Liver (tissue), 8 donors: ENCODE measurements at regions not wholly inside any gene's neighbourhood (a gene's known extent, or its start where the extent isn't known, plus 50 kb on each side); places are given as distances from the start of the nearest gene placed in this dataset.

Experiments used
- DNase-seq: peaks from one replicate; pipeline ENCODE4 v3.0.0-alpha.2; 2017; ENCODE audit warnings: low spot score
- H3K27ac ChIP-seq, 2 donors: one replicate each; pipeline ENCODE4 v1.7.0; 2013; ENCODE audit warnings: inconsistent platforms in 2 of 2, low read length in 2 of 2, control low read depth in 1 of 2, low read depth in 1 of 2, mild to moderate bottlenecking in 1 of 2
- H3K27me3 ChIP-seq, 4 donors: one replicate each; pipeline versions ENCODE4 v1.6.1 to v1.7.0; 2013; ENCODE audit warnings: low read length in 3 of 4, inconsistent platforms in 1 of 4, mild to moderate bottlenecking in 1 of 4, moderate library complexity in 1 of 4; ENCODE audit not compliant: control insufficient read depth in 4 of 4, insufficient read depth in 4 of 4
- H3K36me3 ChIP-seq, 4 donors: one replicate each; pipeline versions ENCODE4 v1.6.1 to v1.7.0; 2013; ENCODE audit warnings: low read length in 3 of 4, mild to moderate bottlenecking in 3 of 4, low read depth in 1 of 4, moderate library complexity in 1 of 4; ENCODE audit not compliant: control insufficient read depth in 4 of 4, insufficient read depth in 3 of 4
- H3K4me1 ChIP-seq, 4 donors: one replicate each; pipeline versions ENCODE4 v1.6.1 to v1.7.0; 2013; ENCODE audit warnings: low read length in 3 of 4, mild to moderate bottlenecking in 3 of 4, moderate library complexity in 1 of 4; ENCODE audit not compliant: control insufficient read depth in 4 of 4, insufficient read depth in 4 of 4
- H3K4me3 ChIP-seq, 3 donors: one replicate each; pipeline versions ENCODE4 v1.6.1 to v1.7.0; 2013; ENCODE audit warnings: low read length in 3 of 3, control low read depth in 1 of 3, low read depth in 1 of 3, mild to moderate bottlenecking in 1 of 3
- H3K9ac ChIP-seq, 2 donors: one replicate each; pipeline ENCODE4 v1.7.0; 2013; ENCODE audit warnings: low read length in 2 of 2, mild to moderate bottlenecking in 2 of 2, moderate library complexity in 2 of 2, control low read depth in 1 of 2, low read depth in 1 of 2
- H3K9me3 ChIP-seq, 4 donors: one replicate each; pipeline versions ENCODE4 v1.6.1 to v1.7.0; 2013; ENCODE audit warnings: low read length in 3 of 4; ENCODE audit not compliant: control insufficient read depth in 4 of 4
- EGR1 ChIP-seq, 2 donors: IDR thresholded peaks; 2 replicates each; pipeline ENCODE4 v1.6.1; 2016 to 2018; ENCODE audit warnings: antibody characterized with exemption in 2 of 2, low read depth in 2 of 2
- GABPA ChIP-seq, 2 donors: IDR thresholded peaks in 1 of 2; conservative IDR thresholded peaks in 1 of 2; 2 replicates each; pipeline ENCODE4 v1.6.1; 2016; ENCODE audit warnings: antibody characterized with exemption in 2 of 2, mild to moderate bottlenecking in 1 of 2, moderate library complexity in 1 of 2
- HNF4A ChIP-seq, 2 donors: conservative IDR thresholded peaks; 2 replicates each; pipeline ENCODE4 v1.6.1; 2016; ENCODE audit warnings: antibody characterized with exemption in 2 of 2, mild to moderate bottlenecking in 2 of 2
- HNF4G ChIP-seq: IDR thresholded peaks from 2 replicates; pipeline ENCODE4 v1.6.1; 2016; ENCODE audit warnings: antibody characterized with exemption
- JUND ChIP-seq, 2 donors: IDR thresholded peaks; 2 replicates each; pipeline ENCODE4 v1.6.1; 2016; ENCODE audit warnings: antibody characterized with exemption in 2 of 2
- RAD21 ChIP-seq, 2 donors: IDR thresholded peaks; 2 replicates each; pipeline ENCODE4 v1.6.1; 2016; ENCODE audit warnings: antibody characterized with exemption in 2 of 2, mild to moderate bottlenecking in 2 of 2
- RXRA ChIP-seq, 2 donors: IDR thresholded peaks; 2 replicates each; pipeline ENCODE4 v1.6.1; 2017 to 2018; ENCODE audit warnings: antibody characterized with exemption in 2 of 2, mild to moderate bottlenecking in 1 of 2
- SP1 ChIP-seq: IDR thresholded peaks from 2 replicates; pipeline ENCODE4 v1.6.1; 2018; ENCODE audit warnings: antibody characterized with exemption, mild to moderate bottlenecking
- YY1 ChIP-seq: IDR thresholded peaks from 2 replicates; pipeline ENCODE4 v1.6.1; 2016; ENCODE audit warnings: antibody characterized with exemption, mild to moderate bottlenecking
- WGBS: extraction: QIAGEN DNeasy Blood & Tissue Kit; methylation state at CpG from one replicate; pipeline ENCODE4 v1.1.7; 2013; 5-methylcytosine and 5-hydroxymethylcytosine counted together
- TF ChIP-seq, protein P1 (sequence below): IDR thresholded peaks from 2 replicates; pipeline ENCODE4 v1.6.1; 2016; ENCODE audit warnings: antibody characterized with exemption, mild to moderate bottlenecking
- TF ChIP-seq, protein P2 (sequence below): IDR thresholded peaks from 2 replicates; pipeline ENCODE4 v1.6.1; 2016; ENCODE audit warnings: antibody characterized with exemption
- TF ChIP-seq, protein P3 (sequence below): fragments of 150-350 bp; IDR thresholded peaks from 2 replicates; pipeline ENCODE4 v1.5.1; 2017; ENCODE audit warnings: improper control_type of control experiment, low read depth, low read length; ENCODE audit not compliant: missing input control
- donor health status: healthy.
- donor health status: healthy.
- donor health status: healthy.
- donor health status: healthy.
- donor health status: healthy.

DNA sequence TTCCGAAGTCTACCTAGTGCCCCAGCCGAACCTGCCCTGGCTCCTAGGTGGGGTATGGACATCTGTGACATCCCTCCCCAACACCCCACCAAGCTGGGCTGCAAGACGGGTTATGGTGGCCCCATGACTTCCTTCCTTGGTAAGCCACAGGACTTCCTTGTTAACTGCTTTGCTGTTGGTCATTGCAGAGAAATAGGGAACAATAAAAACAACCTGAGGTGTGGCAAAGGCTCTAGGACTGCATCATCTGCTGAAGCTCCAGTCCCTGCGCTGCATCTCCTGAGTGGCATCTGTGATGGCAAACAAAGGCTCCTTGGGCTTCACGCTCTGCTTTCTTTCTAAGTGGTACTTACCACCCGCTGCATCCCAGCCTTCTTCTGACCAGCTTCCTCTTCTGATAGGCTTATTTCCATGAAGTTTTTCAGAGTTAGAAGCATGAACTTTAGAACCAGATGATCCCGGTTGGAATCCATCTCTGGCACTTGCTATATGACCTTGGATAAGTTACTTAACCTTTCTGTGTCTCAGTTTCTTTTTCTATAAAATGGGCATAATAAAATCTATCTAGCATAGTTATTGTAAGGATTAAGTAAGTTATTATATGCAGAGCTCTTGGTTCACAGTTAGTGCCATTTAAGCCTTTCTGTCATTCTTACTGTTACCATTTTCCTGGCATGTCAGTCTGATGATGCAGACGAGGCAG lies 216.8 kb downstream of the RPS24 start:
- DNase-seq = no peak
- H3K36me3 ChIP-seq = no peaks in the 10 kb centered on the region
- peaks cover 0 to 2% (median 0%) of the 10 kb centered on the region in 4 donors for H3K27me3 ChIP-seq
- no peak overlapping the region for H3K27ac ChIP-seq
- 76% methylated on average over 8 of the region's 8 CpGs for WGBS
- no peak overlapping the region for H3K4me3 ChIP-seq
- no peak for TF ChIP-seq HNF4G
- no peak for TF ChIP-seq JUND (IDR thresholded peaks at IDR 0.05)
- TF ChIP-seq, protein P1, sequence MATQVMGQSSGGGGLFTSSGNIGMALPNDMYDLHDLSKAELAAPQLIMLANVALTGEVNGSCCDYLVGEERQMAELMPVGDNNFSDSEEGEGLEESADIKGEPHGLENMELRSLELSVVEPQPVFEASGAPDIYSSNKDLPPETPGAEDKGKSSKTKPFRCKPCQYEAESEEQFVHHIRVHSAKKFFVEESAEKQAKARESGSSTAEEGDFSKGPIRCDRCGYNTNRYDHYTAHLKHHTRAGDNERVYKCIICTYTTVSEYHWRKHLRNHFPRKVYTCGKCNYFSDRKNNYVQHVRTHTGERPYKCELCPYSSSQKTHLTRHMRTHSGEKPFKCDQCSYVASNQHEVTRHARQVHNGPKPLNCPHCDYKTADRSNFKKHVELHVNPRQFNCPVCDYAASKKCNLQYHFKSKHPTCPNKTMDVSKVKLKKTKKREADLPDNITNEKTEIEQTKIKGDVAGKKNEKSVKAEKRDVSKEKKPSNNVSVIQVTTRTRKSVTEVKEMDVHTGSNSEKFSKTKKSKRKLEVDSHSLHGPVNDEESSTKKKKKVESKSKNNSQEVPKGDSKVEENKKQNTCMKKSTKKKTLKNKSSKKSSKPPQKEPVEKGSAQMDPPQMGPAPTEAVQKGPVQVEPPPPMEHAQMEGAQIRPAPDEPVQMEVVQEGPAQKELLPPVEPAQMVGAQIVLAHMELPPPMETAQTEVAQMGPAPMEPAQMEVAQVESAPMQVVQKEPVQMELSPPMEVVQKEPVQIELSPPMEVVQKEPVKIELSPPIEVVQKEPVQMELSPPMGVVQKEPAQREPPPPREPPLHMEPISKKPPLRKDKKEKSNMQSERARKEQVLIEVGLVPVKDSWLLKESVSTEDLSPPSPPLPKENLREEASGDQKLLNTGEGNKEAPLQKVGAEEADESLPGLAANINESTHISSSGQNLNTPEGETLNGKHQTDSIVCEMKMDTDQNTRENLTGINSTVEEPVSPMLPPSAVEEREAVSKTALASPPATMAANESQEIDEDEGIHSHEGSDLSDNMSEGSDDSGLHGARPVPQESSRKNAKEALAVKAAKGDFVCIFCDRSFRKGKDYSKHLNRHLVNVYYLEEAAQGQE = no peak
- no peak for TF ChIP-seq GABPA (IDR thresholded peaks at IDR 0.05 in 1 of 2, conservative IDR thresholded peaks at IDR 0.05 in 1 of 2)
- TF ChIP-seq YY1 = no peak
- no peak for TF ChIP-seq EGR1 (IDR thresholded peaks at IDR 0.05; ENCODE audit: low read depth in 2 of 2)
- TF ChIP-seq RAD21 (IDR thresholded peaks at IDR 0.05) = no peak
- TF ChIP-seq, protein P2, sequence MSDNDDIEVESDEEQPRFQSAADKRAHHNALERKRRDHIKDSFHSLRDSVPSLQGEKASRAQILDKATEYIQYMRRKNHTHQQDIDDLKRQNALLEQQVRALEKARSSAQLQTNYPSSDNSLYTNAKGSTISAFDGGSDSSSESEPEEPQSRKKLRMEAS = no peak
- TF ChIP-seq HNF4A (conservative IDR thresholded peaks at IDR 0.05) = no peak
- no peak for TF ChIP-seq RXRA (IDR thresholded peaks at IDR 0.05)
- no peaks in the 10 kb centered on the region for H3K9me3 ChIP-seq
- H3K4me1 ChIP-seq = no peaks in the 10 kb centered on the region
- no peak overlapping the region for H3K9ac ChIP-seq

DNA sequence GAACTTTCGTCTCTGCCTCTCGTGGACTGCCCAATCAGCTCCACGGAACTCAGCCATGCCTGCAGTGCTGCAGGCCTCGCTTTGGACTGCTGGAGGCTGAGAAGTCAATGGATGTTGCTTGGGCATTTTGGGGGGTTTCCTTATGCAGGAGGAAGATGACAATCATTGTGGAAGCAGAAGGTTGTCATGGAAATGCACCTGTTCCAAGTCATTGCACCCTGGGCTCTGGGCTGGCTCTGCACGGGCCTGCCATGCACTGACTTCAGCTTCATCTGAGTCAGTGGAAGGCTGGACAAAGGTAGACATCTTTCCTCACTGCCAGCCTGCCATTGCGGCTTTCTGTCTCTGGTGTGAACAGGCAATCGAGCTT lies 217.3 kb downstream of the RPS24 start:
- no peak for DNase-seq
- TF ChIP-seq SP1 (no peak), RAD21 (IDR thresholded peaks at IDR 0.05) (no peak)
- Histone ChIP-seq H3K27me3 (peaks cover 0 to 2% (median 0%) of the 10 kb centered on the region in 4 donors), H3K27ac (no peak overlapping the region), H3K36me3 (no peaks in the 10 kb centered on the region), H3K4me1 (no peaks in the 10 kb centered on the region), H3K9me3 (no peaks in the 10 kb centered on the region), H3K4me3 (no peak overlapping the region), H3K9ac (no peak overlapping the region)
- WGBS = 81% methylated on average over 7 of the region's 7 CpGs

DNA sequence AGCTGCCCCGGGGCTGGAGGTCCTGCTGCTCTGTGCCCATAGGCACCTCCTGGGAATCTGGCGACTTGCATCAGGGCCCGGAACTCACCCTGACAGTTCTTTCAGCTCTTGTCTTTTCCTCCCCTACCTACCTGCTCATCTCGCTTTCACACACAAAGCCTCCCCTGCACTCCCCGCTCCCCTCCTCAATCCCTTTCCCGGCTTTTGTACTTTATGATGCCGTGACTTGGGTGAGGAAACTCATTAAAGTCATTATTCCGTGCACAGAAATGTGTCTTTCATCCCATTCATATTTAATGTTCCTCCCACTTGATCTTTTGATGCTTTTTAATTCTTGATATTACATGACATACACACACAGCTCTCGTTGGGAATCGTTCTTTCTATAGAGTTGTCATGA lies 218.6 kb downstream of the RPS24 start:
- TF ChIP-seq HNF4G (no peak), RAD21 (IDR thresholded peaks at IDR 0.05) (no peak), SP1 (no peak), YY1 (no peak)
- TF ChIP-seq, protein P2 = no peak
- TF ChIP-seq, protein P3, sequence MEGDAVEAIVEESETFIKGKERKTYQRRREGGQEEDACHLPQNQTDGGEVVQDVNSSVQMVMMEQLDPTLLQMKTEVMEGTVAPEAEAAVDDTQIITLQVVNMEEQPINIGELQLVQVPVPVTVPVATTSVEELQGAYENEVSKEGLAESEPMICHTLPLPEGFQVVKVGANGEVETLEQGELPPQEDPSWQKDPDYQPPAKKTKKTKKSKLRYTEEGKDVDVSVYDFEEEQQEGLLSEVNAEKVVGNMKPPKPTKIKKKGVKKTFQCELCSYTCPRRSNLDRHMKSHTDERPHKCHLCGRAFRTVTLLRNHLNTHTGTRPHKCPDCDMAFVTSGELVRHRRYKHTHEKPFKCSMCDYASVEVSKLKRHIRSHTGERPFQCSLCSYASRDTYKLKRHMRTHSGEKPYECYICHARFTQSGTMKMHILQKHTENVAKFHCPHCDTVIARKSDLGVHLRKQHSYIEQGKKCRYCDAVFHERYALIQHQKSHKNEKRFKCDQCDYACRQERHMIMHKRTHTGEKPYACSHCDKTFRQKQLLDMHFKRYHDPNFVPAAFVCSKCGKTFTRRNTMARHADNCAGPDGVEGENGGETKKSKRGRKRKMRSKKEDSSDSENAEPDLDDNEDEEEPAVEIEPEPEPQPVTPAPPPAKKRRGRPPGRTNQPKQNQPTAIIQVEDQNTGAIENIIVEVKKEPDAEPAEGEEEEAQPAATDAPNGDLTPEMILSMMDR = no peak
- no peaks in the 10 kb centered on the region for H3K36me3 ChIP-seq
- H3K9me3 ChIP-seq = no peaks in the 10 kb centered on the region
- H3K4me3 ChIP-seq = no peak overlapping the region
- 91% methylated on average over 10 of the region's 10 CpGs for WGBS
- peaks cover 0 to 2% (median 0%) of the 10 kb centered on the region in 4 donors for H3K27me3 ChIP-seq
- H3K4me1 ChIP-seq = no peaks in the 10 kb centered on the region
- no peak overlapping the region for H3K9ac ChIP-seq
- no peak for DNase-seq
- no peak overlapping the region for H3K27ac ChIP-seq
